GM12878 (cell line): ENCODE measurements at regions not wholly inside any gene's neighbourhood (a gene's known extent, or its start where the extent isn't known, plus 50 kb on each side); places are given as distances from the start of the nearest gene placed in this dataset.

Source experiments
- ATAC-seq: fragments of 200-7000 bp; cut with Tn5 transposase; 3 replicates; pipeline ENCODE4 v1.9.1; 2020; ENCODE audit warnings: mild to moderate bottlenecking, moderate library complexity
- BruUV-seq: library from RNA; stranded (reverse); fragments of 400-500 nt; replicated peaks from 2 replicates; lab custom pipeline; 2021; lab: Mats Ljungman, UMichigan
- CTCF ChIA-PET: fragments of 300-600 bp; sonication (Branson Sonifier 250); formaldehyde crosslinking; extraction: SDS; loops from one replicate; lab custom pipeline; 2021; ENCODE audit warnings: inconsistent platforms; lab: Yijun Ruan, JAX
- POLR2A ChIA-PET: fragments of 350-600 bp; formaldehyde crosslinking; extraction: SDS; loops from one replicate; lab custom pipeline; 2021; ENCODE audit warnings: inconsistent platforms; lab: Charles Lee
- RAD21 ChIA-PET: fragments of 300-600 bp; sonication (Branson Sonifier 250); formaldehyde crosslinking; loops from one replicate; lab custom pipeline; 2023; ENCODE audit warnings: antibody characterized with exemption; ENCODE audit not compliant: unreplicated experiment; lab: Charles Lee
- SMC1A ChIA-PET: fragments of 300-600 bp; sonication (Branson Sonifier 250); formaldehyde crosslinking; loops from one replicate; lab custom pipeline; 2023; ENCODE audit not compliant: unreplicated experiment, uncharacterized antibody; lab: Charles Lee
- DNase-seq: peaks from one replicate; pipeline ENCODE4 v3.0.0-alpha.2; 2011; ENCODE audit warnings: low read depth, low spot score
- FAIRE-seq: peaks from 3 replicates; lab custom pipeline; 2011; peaks lifted over from hg19 to GRCh38; lab: Jason Lieb, UNC
- H2AFZ ChIP-seq: 2 replicates; pipeline ENCODE4 v1.6.0; 2011; ENCODE audit warnings: low read depth, low read length, control low read depth; ENCODE audit not compliant: control insufficient read depth
- H3K27ac ChIP-seq: 2 replicates; pipeline ENCODE4 v1.5.1; 2011; ENCODE audit warnings: control low read depth; ENCODE audit not compliant: control insufficient read depth, insufficient read depth
- H3K27me3 ChIP-seq, 2 experiments: replicated peaks in 1 of 2; 2 replicates each; pipeline versions ENCODE4 v1.6.0 to v1.6.1; 2011; ENCODE audit warnings: low read length in 1 of 2; ENCODE audit not compliant: control insufficient read depth in 2 of 2, insufficient read depth in 2 of 2
- H3K36me3 ChIP-seq, 2 experiments: 2 replicates each; pipeline ENCODE4 v1.5.1; 2011; ENCODE audit warnings: low read length in 1 of 2; ENCODE audit not compliant: control insufficient read depth in 2 of 2, insufficient read depth in 2 of 2
- H3K4me1 ChIP-seq: 2 replicates; pipeline ENCODE4 v1.6.1; 2011; ENCODE audit warnings: mild to moderate bottlenecking, low read length, moderate library complexity, mixed read lengths; ENCODE audit not compliant: control insufficient read depth, insufficient read depth
- H3K4me2 ChIP-seq: 2 replicates; pipeline ENCODE4 v1.6.0; 2011; ENCODE audit warnings: control low read depth; ENCODE audit not compliant: control insufficient read depth, insufficient read depth
- H3K4me3 ChIP-seq: fragments of 200-600 bp; sonication (generic); 2 replicates; pipeline ENCODE4 v1.5.1; 2016
- H3K79me2 ChIP-seq: 2 replicates; pipeline ENCODE4 v1.6.0; 2011; ENCODE audit warnings: low read length; ENCODE audit not compliant: control insufficient read depth, insufficient read depth
- H3K9ac ChIP-seq: 2 replicates; pipeline ENCODE4 v1.8.0; 2011; ENCODE audit warnings: low read length, control low read depth, mixed read lengths; ENCODE audit not compliant: control insufficient read depth, insufficient read depth
- H3K9me3 ChIP-seq: replicated peaks from 3 replicates; pipeline ENCODE4 v1.5.1; 2011; ENCODE audit warnings: mild to moderate bottlenecking, low read length; ENCODE audit not compliant: control insufficient read depth, insufficient read depth
- H4K20me1 ChIP-seq: 2 replicates; pipeline ENCODE4 v1.6.0; 2011; ENCODE audit not compliant: control insufficient read depth, insufficient read depth
- BMI1 ChIP-seq: fragments of 450-650 bp; IDR thresholded peaks from 2 replicates; pipeline ENCODE4 v1.6.1; 2016; ENCODE audit warnings: mild to moderate bottlenecking, moderate library complexity, borderline replicate concordance
- BRCA1 ChIP-seq: IDR thresholded peaks from 2 replicates; pipeline ENCODE4 v1.6.1; 2011; ENCODE audit warnings: low read depth, low read length, improper control_type of control experiment
- JUND ChIP-seq: IDR thresholded peaks from 2 replicates; pipeline ENCODE4 v1.6.1; 2012; ENCODE audit warnings: low read depth, mild to moderate bottlenecking, low read length, improper control_type of control experiment, moderate library complexity
- MYB ChIP-seq: fragments of 150-350 bp; IDR thresholded peaks from 2 replicates; pipeline ENCODE4 v1.6.1; 2014; ENCODE audit warnings: mild to moderate bottlenecking, low read depth, low read length, borderline replicate concordance
- NFYB ChIP-seq: IDR thresholded peaks from 2 replicates; pipeline ENCODE4 v1.6.1; 2011; ENCODE audit warnings: low read depth, mild to moderate bottlenecking, low read length, improper control_type of control experiment, moderate library complexity; ENCODE audit not compliant: insufficient read depth
- PAX5 ChIP-seq: IDR thresholded peaks from 2 replicates; pipeline ENCODE4 v1.6.1; 2011; ENCODE audit warnings: low read depth, low read length, borderline replicate concordance
- PML ChIP-seq: IDR thresholded peaks from 2 replicates; pipeline ENCODE4 v1.6.1; 2012; ENCODE audit warnings: low read length, inconsistent platforms
- POLR2AphosphoS5 ChIP-seq: IDR thresholded peaks from 2 replicates; pipeline ENCODE4 v1.6.1; 2011; ENCODE audit warnings: mild to moderate bottlenecking, low read length, inconsistent platforms
- ZNF217 ChIP-seq: fragments of 450-650 bp; IDR thresholded peaks from 2 replicates; pipeline ENCODE4 v1.6.1; 2017; ENCODE audit warnings: antibody characterized with exemption, mild to moderate bottlenecking
- ZZZ3 ChIP-seq: IDR thresholded peaks from 2 replicates; pipeline ENCODE4 v1.6.1; 2011; ENCODE audit warnings: low read depth; ENCODE audit not compliant: control insufficient read depth, insufficient read length
- WGBS: methylation state at CpG from one replicate; pipeline ENCODE4 v1.1.6; 2016; ENCODE audit warnings: low lambda C conversion rate; ENCODE audit not compliant: insufficient replicate concordance, insufficient coverage; ENCODE audit errors: missing lambda C conversion rate; 5-methylcytosine and 5-hydroxymethylcytosine counted together
- in situ Hi-C: fragments of 300-500 bp; cut with MboI; formaldehyde crosslinking; loops from 9 replicates; pipeline ENCODE4 v1.14.3; 2018; ENCODE audit warnings: mixed read lengths
- intact Hi-C: fragments of 100-400 bp; cut with micrococcal nuclease; formaldehyde crosslinking; loops from one replicate; pipeline ENCODE4 v1.14.2; 2022; ENCODE audit not compliant: unreplicated experiment
- TF ChIP-seq, protein P1 (sequence below): fragments of 450-650 bp; formaldehyde crosslinking; IDR thresholded peaks from 2 replicates; pipeline ENCODE4 v1.4.0; 2020; ENCODE audit warnings: mild to moderate bottlenecking, moderate library complexity
- TF ChIP-seq, protein P2 (sequence below): IDR thresholded peaks from 2 replicates; pipeline ENCODE4 v1.6.1; 2012; ENCODE audit warnings: low read length, inconsistent platforms
- TF ChIP-seq, protein P3 (sequence below): IDR thresholded peaks from 2 replicates; pipeline ENCODE4 v1.6.1; 2011; ENCODE audit warnings: mild to moderate bottlenecking, low read depth, low read length, moderate library complexity; ENCODE audit not compliant: insufficient replicate concordance
- TF ChIP-seq, protein P4 (sequence below): IDR thresholded peaks from 2 replicates; pipeline ENCODE4 v1.6.1; 2011; ENCODE audit warnings: low read depth, low read length, improper control_type of control experiment, borderline replicate concordance
- TF ChIP-seq, protein P5 (sequence below): fragments of 450-650 bp; IDR thresholded peaks from 2 replicates; pipeline ENCODE4 v1.6.1; 2014; ENCODE audit warnings: mild to moderate bottlenecking

DNA sequence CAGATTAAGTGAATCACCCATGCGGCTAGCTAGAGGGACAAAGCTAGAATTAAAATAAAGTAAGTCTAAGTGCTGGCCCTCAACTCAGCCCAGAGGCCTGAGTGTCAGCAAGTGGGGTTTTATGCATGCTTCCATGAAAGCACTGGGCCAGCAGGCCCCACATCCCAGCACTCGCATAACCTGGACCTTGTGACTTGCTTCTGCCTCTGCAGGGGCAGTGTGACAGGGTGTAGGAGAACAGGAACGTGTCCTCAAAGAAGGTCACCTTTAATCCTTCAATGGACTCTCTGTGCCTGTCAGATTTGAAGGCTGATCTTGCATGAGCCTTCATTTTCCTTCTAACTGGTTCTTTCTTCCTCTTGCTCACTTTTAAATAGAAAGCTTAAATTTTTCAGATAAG, 183.4 kb downstream of the ALDH8A1 start:
- SMC1A ChIA-PET, result no interaction called here
- Histone ChIP-seq H3K27ac (no peak overlapping the region), H3K36me3 (no peaks in the 10 kb centered on the region), H3K4me2 (no peak overlapping the region), H3K27me3 (no peaks in the 10 kb centered on the region; a peak in 1 of 4 replicates), H3K9me3 (no peaks in the 10 kb centered on the region; the same call in 2 of the 3 replicates), H4K20me1 (no peaks in the 10 kb centered on the region), H3K9ac (no peak overlapping the region), H3K79me2 (no peaks in the 10 kb centered on the region), H3K4me1 (no peaks in the 10 kb centered on the region), H2AFZ (no peak overlapping the region), H3K4me3 (no peak overlapping the region)
- 26% methylated on average over 3 of the region's 3 CpGs for WGBS
- in situ Hi-C loops (no loop called here), intact Hi-C loops (no loop called here)
- POLR2A ChIA-PET, result no interaction called here
- CTCF ChIA-PET, result no interaction called here
- no TSS peak for BruUV-seq
- ATAC-seq (no peak), DNase-seq (no peak), FAIRE-seq (no peak)
- RAD21 ChIA-PET, result no interaction called here
- TF ChIP-seq, protein P1, sequence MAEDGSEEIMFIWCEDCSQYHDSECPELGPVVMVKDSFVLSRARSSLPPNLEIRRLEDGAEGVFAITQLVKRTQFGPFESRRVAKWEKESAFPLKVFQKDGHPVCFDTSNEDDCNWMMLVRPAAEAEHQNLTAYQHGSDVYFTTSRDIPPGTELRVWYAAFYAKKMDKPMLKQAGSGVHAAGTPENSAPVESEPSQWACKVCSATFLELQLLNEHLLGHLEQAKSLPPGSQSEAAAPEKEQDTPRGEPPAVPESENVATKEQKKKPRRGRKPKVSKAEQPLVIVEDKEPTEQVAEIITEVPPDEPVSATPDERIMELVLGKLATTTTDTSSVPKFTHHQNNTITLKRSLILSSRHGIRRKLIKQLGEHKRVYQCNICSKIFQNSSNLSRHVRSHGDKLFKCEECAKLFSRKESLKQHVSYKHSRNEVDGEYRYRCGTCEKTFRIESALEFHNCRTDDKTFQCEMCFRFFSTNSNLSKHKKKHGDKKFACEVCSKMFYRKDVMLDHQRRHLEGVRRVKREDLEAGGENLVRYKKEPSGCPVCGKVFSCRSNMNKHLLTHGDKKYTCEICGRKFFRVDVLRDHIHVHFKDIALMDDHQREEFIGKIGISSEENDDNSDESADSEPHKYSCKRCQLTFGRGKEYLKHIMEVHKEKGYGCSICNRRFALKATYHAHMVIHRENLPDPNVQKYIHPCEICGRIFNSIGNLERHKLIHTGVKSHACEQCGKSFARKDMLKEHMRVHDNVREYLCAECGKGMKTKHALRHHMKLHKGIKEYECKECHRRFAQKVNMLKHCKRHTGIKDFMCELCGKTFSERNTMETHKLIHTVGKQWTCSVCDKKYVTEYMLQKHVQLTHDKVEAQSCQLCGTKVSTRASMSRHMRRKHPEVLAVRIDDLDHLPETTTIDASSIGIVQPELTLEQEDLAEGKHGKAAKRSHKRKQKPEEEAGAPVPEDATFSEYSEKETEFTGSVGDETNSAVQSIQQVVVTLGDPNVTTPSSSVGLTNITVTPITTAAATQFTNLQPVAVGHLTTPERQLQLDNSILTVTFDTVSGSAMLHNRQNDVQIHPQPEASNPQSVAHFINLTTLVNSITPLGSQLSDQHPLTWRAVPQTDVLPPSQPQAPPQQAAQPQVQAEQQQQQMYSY (CRISPR knock-in tag), result no peak
- TF ChIP-seq, protein P2, sequence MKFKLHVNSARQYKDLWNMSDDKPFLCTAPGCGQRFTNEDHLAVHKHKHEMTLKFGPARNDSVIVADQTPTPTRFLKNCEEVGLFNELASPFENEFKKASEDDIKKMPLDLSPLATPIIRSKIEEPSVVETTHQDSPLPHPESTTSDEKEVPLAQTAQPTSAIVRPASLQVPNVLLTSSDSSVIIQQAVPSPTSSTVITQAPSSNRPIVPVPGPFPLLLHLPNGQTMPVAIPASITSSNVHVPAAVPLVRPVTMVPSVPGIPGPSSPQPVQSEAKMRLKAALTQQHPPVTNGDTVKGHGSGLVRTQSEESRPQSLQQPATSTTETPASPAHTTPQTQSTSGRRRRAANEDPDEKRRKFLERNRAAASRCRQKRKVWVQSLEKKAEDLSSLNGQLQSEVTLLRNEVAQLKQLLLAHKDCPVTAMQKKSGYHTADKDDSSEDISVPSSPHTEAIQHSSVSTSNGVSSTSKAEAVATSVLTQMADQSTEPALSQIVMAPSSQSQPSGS, result no peak
- no peak for TF ChIP-seq POLR2AphosphoS5
- TF ChIP-seq PML, result no peak
- no peak for TF ChIP-seq PAX5
- TF ChIP-seq BMI1, result no peak
- TF ChIP-seq, protein P3, sequence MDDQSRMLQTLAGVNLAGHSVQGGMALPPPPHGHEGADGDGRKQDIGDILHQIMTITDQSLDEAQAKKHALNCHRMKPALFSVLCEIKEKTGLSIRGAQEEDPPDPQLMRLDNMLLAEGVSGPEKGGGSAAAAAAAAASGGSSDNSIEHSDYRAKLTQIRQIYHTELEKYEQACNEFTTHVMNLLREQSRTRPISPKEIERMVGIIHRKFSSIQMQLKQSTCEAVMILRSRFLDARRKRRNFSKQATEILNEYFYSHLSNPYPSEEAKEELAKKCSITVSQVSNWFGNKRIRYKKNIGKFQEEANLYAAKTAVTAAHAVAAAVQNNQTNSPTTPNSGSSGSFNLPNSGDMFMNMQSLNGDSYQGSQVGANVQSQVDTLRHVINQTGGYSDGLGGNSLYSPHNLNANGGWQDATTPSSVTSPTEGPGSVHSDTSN, result no peak
- TF ChIP-seq MYB, result no peak
- TF ChIP-seq, protein P4, sequence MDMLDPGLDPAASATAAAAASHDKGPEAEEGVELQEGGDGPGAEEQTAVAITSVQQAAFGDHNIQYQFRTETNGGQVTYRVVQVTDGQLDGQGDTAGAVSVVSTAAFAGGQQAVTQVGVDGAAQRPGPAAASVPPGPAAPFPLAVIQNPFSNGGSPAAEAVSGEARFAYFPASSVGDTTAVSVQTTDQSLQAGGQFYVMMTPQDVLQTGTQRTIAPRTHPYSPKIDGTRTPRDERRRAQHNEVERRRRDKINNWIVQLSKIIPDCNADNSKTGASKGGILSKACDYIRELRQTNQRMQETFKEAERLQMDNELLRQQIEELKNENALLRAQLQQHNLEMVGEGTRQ, result no peak
- no peak for TF ChIP-seq ZZZ3
- no peak for TF ChIP-seq NFYB
- no peak for TF ChIP-seq ZNF217
- no peak for TF ChIP-seq BRCA1
- TF ChIP-seq, protein P5, sequence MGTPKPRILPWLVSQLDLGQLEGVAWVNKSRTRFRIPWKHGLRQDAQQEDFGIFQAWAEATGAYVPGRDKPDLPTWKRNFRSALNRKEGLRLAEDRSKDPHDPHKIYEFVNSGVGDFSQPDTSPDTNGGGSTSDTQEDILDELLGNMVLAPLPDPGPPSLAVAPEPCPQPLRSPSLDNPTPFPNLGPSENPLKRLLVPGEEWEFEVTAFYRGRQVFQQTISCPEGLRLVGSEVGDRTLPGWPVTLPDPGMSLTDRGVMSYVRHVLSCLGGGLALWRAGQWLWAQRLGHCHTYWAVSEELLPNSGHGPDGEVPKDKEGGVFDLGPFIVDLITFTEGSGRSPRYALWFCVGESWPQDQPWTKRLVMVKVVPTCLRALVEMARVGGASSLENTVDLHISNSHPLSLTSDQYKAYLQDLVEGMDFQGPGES, result no peak
- TF ChIP-seq JUND, result no peak
